WERI-Rb-1 (cell line): ENCODE measurements at regions not wholly inside any gene's neighbourhood (a gene's known extent, or its start where the extent isn't known, plus 50 kb on each side); places are given as distances from the start of the nearest gene placed in this dataset.

Experiments used
- DNase-seq: peaks from one replicate; pipeline ENCODE4 v3.0.0-alpha.2; 2020
- H3K27ac ChIP-seq: fragments of 250-450 bp; sonication (Bioruptor Pico); 2 replicates; pipeline ENCODE4 v1.5.1; 2020; ENCODE audit warnings: mild to moderate bottlenecking, moderate library complexity
- H3K27me3 ChIP-seq: fragments of 250-450 bp; sonication (Bioruptor Pico); 2 replicates; pipeline ENCODE4 v1.5.1; 2021; ENCODE audit warnings: mild to moderate bottlenecking, low read depth, moderate library complexity; ENCODE audit not compliant: insufficient read depth, severe bottlenecking
- H3K36me3 ChIP-seq: fragments of 250-450 bp; sonication (Bioruptor Pico); 2 replicates; pipeline ENCODE4 v1.5.1; 2020; ENCODE audit warnings: mild to moderate bottlenecking, moderate library complexity
- H3K4me3 ChIP-seq: 2 replicates; pipeline ENCODE4 v1.5.1; 2011; ENCODE audit warnings: low read depth, mild to moderate bottlenecking, control low read depth, low read length
- H3K9me3 ChIP-seq: fragments of 250-450 bp; sonication (Bioruptor Pico); 2 replicates; pipeline ENCODE4 v1.5.1; 2021; ENCODE audit warnings: mild to moderate bottlenecking, moderate library complexity; ENCODE audit not compliant: severe bottlenecking
- TF ChIP-seq, protein P1 (sequence below): IDR thresholded peaks from 2 replicates; pipeline ENCODE4 v1.5.1; 2011; ENCODE audit warnings: low read depth, mild to moderate bottlenecking, control low read depth, inconsistent platforms, low read length

DNA sequence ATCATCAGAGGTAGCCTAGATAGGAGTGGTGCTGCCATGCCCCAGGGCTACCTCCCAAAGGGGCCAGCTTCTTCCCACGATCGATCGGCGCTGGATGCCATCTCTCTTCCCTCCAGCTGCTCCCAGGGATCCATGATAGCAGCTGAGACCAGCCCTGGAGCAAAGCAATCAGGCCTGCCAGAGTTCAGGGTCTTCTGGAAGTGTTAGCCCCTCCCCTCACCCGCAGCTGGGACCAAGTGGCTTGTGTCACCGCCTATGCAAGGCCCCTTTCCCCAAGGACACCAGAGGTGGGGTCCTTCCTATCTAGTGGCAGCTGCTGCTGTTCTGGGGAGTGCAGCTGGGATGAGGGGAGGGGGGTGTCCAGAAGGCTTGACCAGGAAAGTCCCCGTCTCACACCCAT, 87.0 kb downstream of the IRF2BPL start:
- no peaks in the 10 kb centered on the region for H3K27me3 ChIP-seq
- TF ChIP-seq, protein P1, sequence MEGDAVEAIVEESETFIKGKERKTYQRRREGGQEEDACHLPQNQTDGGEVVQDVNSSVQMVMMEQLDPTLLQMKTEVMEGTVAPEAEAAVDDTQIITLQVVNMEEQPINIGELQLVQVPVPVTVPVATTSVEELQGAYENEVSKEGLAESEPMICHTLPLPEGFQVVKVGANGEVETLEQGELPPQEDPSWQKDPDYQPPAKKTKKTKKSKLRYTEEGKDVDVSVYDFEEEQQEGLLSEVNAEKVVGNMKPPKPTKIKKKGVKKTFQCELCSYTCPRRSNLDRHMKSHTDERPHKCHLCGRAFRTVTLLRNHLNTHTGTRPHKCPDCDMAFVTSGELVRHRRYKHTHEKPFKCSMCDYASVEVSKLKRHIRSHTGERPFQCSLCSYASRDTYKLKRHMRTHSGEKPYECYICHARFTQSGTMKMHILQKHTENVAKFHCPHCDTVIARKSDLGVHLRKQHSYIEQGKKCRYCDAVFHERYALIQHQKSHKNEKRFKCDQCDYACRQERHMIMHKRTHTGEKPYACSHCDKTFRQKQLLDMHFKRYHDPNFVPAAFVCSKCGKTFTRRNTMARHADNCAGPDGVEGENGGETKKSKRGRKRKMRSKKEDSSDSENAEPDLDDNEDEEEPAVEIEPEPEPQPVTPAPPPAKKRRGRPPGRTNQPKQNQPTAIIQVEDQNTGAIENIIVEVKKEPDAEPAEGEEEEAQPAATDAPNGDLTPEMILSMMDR, result no peak
- H3K9me3 ChIP-seq, result no peaks in the 10 kb centered on the region
- no peak overlapping the region for H3K4me3 ChIP-seq
- no peak overlapping the region for H3K27ac ChIP-seq
- DNase-seq, result no peak
- no peaks in the 10 kb centered on the region for H3K36me3 ChIP-seq

DNA sequence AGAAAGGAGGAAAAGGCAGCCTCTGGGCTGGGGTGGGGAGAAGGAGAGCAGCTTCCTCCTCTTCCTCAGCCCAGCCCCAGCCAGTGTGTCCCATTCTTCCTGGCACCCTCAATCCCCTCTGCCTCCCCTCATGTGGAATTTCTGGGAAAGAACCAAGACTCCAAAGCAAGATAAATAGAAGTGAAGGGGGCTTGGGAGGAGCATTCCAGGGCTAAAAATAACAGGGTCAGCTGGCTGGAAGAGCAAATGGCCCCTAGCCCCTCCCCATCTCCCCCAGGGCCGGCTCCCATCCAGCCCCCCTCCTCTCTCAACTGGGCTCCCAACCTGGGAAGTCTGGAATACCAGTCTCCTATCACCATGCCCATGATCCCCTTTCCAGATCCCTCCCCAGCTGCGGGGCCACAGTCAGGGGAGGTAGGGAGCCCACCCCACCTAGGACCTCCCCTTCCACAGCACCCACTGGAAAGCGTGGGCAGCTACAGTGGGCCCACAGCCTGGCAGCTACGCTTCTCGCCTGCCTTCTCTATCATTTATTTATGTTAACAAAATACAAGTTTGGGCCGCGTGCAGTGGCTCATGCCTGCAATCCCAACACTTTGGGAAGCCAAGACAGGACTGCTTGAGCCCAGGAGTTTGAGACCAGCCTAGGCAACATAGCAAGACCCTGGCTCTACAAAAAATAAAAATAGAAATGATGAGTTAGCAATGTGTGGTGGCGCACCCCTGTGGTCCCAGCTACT, 88.3 kb downstream of the IRF2BPL start:
- TF ChIP-seq, protein P1, result no peak
- Histone ChIP-seq H3K9me3 (no peaks in the 10 kb centered on the region), H3K27ac (no peak overlapping the region), H3K27me3 (no peaks in the 10 kb centered on the region), H3K4me3 (no peak overlapping the region), H3K36me3 (no peaks in the 10 kb centered on the region)
- DNase-seq, result no peak

- TF ChIP-seq, protein P1, result no peak
- Histone ChIP-seq H3K27me3 (no peaks in the 10 kb centered on the region), H3K4me3 (no peak overlapping the region), H3K9me3 (no peaks in the 10 kb centered on the region), H3K27ac (no peak overlapping the region), H3K36me3 (no peaks in the 10 kb centered on the region)
- no peak for DNase-seq
These were observed 89.3 kb downstream of the IRF2BPL start for GRCh38 chr14:76939015-76939742.

GRCh38 chr14:76938092-76938500, 90.4 kb downstream of the IRF2BPL start:
- DNase-seq, result no peak
- TF ChIP-seq, protein P1, result no peak
- Histone ChIP-seq H3K9me3 (no peaks in the 10 kb centered on the region), H3K4me3 (no peak overlapping the region), H3K27ac (no peak overlapping the region), H3K36me3 (no peaks in the 10 kb centered on the region), H3K27me3 (no peaks in the 10 kb centered on the region)

GRCh38 chr14:76937181-76938091, 91.1 kb downstream of the IRF2BPL start:
- H3K27ac ChIP-seq, result no peak overlapping the region
- no peak for DNase-seq
- TF ChIP-seq, protein P1, result no peak
- no peaks in the 10 kb centered on the region for H3K9me3 ChIP-seq
- no peak overlapping the region for H3K4me3 ChIP-seq
- H3K36me3 ChIP-seq, result no peaks in the 10 kb centered on the region
- no peaks in the 10 kb centered on the region for H3K27me3 ChIP-seq
